ENCODE measurements at regions not wholly inside any gene's neighbourhood (a gene's known extent, or its start where the extent isn't known, plus 50 kb on each side); places are given as distances from the start of the nearest gene placed in this dataset.

DNA sequence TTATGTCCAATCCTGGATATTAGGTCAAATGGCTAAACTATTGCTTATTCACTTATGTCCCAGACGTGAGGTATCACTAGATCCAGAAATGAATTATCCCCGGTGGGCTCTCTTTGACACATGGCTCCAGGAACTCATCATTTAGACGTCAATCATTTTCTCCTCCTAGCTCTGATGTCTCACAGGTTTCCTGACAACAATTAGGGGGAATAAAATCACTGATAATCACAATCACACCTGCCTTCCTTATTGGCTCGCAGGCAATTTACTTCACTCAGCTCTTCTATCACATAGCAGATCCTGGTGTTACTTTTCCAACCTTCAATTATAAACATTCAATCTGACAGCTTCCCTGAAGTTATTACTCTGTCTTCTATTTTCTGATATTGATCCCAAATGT, 634.0 kb upstream of the TENM4 start:
- TF ChIP-seq, protein P1, sequence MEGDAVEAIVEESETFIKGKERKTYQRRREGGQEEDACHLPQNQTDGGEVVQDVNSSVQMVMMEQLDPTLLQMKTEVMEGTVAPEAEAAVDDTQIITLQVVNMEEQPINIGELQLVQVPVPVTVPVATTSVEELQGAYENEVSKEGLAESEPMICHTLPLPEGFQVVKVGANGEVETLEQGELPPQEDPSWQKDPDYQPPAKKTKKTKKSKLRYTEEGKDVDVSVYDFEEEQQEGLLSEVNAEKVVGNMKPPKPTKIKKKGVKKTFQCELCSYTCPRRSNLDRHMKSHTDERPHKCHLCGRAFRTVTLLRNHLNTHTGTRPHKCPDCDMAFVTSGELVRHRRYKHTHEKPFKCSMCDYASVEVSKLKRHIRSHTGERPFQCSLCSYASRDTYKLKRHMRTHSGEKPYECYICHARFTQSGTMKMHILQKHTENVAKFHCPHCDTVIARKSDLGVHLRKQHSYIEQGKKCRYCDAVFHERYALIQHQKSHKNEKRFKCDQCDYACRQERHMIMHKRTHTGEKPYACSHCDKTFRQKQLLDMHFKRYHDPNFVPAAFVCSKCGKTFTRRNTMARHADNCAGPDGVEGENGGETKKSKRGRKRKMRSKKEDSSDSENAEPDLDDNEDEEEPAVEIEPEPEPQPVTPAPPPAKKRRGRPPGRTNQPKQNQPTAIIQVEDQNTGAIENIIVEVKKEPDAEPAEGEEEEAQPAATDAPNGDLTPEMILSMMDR (IDR thresholded peaks at IDR 0.05; ENCODE audit: low read depth, low read length), result no peak

DNA sequence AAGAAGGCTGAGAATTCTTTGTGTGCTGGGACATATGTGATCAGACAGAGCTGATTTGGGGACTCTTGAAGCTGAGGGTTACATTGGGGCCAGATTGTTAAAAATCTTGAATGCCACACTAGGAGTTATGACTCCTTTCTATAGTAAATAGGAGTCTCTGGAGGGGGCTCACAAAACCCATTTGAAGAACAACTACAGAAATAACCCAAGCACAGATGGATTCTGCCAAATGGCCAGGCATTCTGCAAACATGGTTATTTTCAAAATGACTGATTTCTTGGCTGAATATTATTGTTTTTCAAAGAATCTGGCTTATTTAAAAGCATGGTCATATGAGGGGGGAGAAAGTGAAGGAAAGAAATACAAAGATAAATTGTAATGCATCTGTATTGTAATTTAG, 625.5 kb upstream of the TENM4 start:
- in situ Hi-C loops (cut with HindIII; ENCODE audit: low sequenced_read_pairs), result no loop called here
- TF ChIP-seq, protein P1 (IDR thresholded peaks at IDR 0.05; ENCODE audit: low read depth, low read length), result no peak
- no peak for DNase-seq (ENCODE audit: low read depth, low spot score)
- no peak overlapping the region for H3K4me3 ChIP-seq (ENCODE audit: low read depth, low read length)

More for the DNA sequence above, 634.0 kb upstream of the TENM4 start:
- in situ Hi-C loops (cut with HindIII; ENCODE audit: low sequenced_read_pairs), result no loop called here
- DNase-seq (ENCODE audit: low read depth, low spot score), result no peak
- no peak overlapping the region for H3K4me3 ChIP-seq (ENCODE audit: low read depth, low read length)

DNA sequence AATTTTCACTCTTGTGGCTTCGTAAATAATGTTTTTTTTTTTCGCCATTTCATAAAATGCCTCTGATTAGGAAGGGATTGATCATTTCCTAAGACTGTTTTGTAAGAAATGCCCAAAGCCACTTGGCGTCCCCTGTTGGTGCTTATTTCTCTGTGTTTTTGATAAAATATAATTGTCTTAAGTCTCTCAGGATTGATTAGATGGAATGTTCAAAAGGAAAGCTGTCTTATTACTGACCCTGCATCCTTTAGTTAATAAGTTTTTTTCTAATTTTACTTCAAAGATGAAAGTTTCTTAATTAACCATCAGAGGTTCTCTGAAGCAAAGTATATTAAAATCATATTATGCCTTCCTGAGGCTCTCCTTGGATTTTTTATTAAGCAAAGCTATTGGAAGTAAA, 624.3 kb upstream of the TENM4 start:
- in situ Hi-C loops (cut with HindIII; ENCODE audit: low sequenced_read_pairs), result no loop called here
- DNase-seq (ENCODE audit: low read depth, low spot score), result no peak
- TF ChIP-seq, protein P1 (IDR thresholded peaks at IDR 0.05; ENCODE audit: low read depth, low read length), result no peak
- H3K4me3 ChIP-seq (ENCODE audit: low read depth, low read length), result no peak overlapping the region

DNA sequence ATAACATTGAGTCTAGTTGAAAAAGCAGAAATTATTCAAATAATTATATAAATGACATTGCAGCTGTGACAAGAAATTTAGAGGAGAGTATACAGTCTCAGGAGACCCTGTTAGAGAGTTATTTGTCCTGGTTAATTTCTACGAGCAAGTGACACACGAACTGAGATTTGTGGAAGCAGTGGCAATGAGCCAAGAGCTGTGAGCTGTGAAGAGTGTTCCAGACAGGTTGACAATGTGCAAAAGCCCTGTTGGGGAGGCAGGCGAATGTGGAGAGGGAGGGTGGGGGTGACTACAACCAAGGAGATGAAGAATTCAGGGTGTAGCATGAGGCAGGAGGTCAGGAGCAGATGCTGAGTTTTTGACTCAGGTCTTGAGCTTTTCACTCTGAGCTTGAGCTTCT, 620.2 kb upstream of the TENM4 start:
- TF ChIP-seq, protein P1 (IDR thresholded peaks at IDR 0.05; ENCODE audit: low read depth, low read length), result no peak
- DNase-seq (ENCODE audit: low read depth, low spot score), result no peak
- in situ Hi-C loops (cut with HindIII; ENCODE audit: low sequenced_read_pairs), result no loop called here
- no peak overlapping the region for H3K4me3 ChIP-seq (ENCODE audit: low read depth, low read length)

DNA sequence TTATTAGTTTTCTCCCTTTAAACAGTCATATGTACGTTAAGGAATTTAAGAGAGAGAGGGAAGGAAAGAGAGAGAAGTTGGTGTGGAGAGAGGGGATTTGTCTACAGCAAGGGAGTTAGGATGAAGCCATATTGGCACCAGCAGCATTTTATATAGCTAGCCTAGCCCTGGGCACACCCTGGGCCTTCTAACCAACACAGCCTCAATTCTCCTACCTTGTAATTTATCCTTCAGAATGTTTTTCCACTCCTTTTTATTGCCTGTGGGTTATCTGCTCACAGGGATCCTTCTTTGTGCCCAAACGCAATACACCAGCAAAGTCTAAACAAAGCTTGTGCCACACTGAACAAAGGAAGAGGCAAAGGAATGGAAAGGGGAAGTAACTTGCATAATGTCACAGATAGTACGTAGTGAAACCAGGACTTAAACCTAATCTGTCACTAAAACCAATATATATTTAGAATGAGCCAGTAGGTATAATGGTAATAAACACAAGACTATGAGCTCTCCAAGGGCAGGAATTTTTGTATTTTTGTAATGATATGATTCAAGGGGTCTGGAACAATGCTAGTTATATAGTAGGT, 613.8 kb upstream of the TENM4 start:
- in situ Hi-C loops (cut with HindIII; ENCODE audit: low sequenced_read_pairs), result no loop called here
- no peak for DNase-seq (ENCODE audit: low read depth, low spot score)
- TF ChIP-seq, protein P1 (IDR thresholded peaks at IDR 0.05; ENCODE audit: low read depth, low read length), result no peak
- H3K4me3 ChIP-seq (ENCODE audit: low read depth, low read length), result no peak overlapping the region

DNA sequence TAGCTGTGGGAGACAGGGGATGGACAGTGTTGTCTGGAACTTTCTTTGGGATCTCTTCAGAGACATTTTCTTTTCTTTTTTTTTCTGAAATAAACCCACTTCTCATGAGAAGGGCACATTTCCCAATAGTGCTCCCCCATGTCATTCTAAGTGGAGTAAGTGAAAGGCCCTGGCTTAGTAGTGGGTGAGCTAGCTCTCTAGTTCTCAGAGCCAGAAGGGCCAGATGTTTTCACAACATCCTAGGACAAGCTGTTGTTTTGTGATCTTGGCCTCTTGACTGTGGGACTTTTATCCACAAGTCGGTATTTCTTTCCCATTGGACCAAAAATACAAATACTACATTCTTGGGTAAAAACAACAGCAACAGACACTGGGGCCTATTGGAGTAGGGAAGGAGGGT, 607.7 kb upstream of the TENM4 start:
- H3K4me3 ChIP-seq (ENCODE audit: low read depth, low read length), result no peak overlapping the region
- in situ Hi-C loops (cut with HindIII; ENCODE audit: low sequenced_read_pairs), result no loop called here
- TF ChIP-seq, protein P1 (IDR thresholded peaks at IDR 0.05; ENCODE audit: low read depth, low read length), result no peak
- no peak for DNase-seq (ENCODE audit: low read depth, low spot score)
